GM23248 (cell line): ENCODE measurements at regions not wholly inside any gene's neighbourhood (a gene's known extent, or its start where the extent isn't known, plus 50 kb on each side); places are given as distances from the start of the nearest gene placed in this dataset.

ENCODE experiments used
- DNase-seq: peaks from one replicate; pipeline ENCODE4 v3.0.0-alpha.2; 2015
- H2AFZ ChIP-seq: fragments of 200-600 bp; sonication (generic); 2 replicates; pipeline ENCODE4 v1.6.1; 2016; ENCODE audit warnings: antibody characterized with exemption
- H3F3A ChIP-seq: fragments of 200-600 bp; sonication (generic); 2 replicates; pipeline ENCODE4 v1.6.1; 2016; ENCODE audit warnings: mild to moderate bottlenecking, antibody characterized with exemption, mixed run types; ENCODE audit not compliant: insufficient read depth
- H3K27ac ChIP-seq: fragments of 200-600 bp; sonication (generic); 2 replicates; pipeline ENCODE4 v1.5.1; 2016; ENCODE audit warnings: mild to moderate bottlenecking
- H3K27me3 ChIP-seq: fragments of 200-600 bp; sonication (generic); replicated peaks from 2 replicates; pipeline ENCODE4 v1.6.1; 2016; ENCODE audit warnings: mild to moderate bottlenecking; ENCODE audit not compliant: insufficient read depth
- H3K36me3 ChIP-seq: fragments of 200-600 bp; sonication (generic); 2 replicates; pipeline ENCODE4 v1.6.1; 2016; ENCODE audit warnings: low read depth, mild to moderate bottlenecking
- H3K4me1 ChIP-seq: fragments of 200-600 bp; sonication (generic); 2 replicates; pipeline ENCODE4 v1.6.1; 2016; ENCODE audit warnings: mild to moderate bottlenecking; ENCODE audit not compliant: insufficient read depth
- H3K4me2 ChIP-seq: fragments of 200-600 bp; sonication (generic); one replicate; pipeline ENCODE4 v1.6.1; 2016; ENCODE audit warnings: mild to moderate bottlenecking; ENCODE audit not compliant: unreplicated experiment
- H3K4me3 ChIP-seq: fragments of 200-600 bp; sonication (generic); 2 replicates; pipeline ENCODE4 v1.5.1; 2016; ENCODE audit warnings: mild to moderate bottlenecking
- H3K79me2 ChIP-seq: fragments of 200-600 bp; sonication (generic); 2 replicates; pipeline ENCODE4 v1.6.1; 2016; ENCODE audit warnings: mild to moderate bottlenecking; ENCODE audit not compliant: insufficient read depth
- H3K9ac ChIP-seq: fragments of 200-600 bp; sonication (generic); 2 replicates; pipeline ENCODE4 v1.6.1; 2016; ENCODE audit warnings: mild to moderate bottlenecking
- H3K9me2 ChIP-seq: fragments of 200-600 bp; sonication (generic); 2 replicates; pipeline ENCODE4 v1.6.1; 2016; ENCODE audit warnings: mixed run types, mild to moderate bottlenecking, moderate library complexity; ENCODE audit not compliant: insufficient read depth
- H3K9me3 ChIP-seq: fragments of 200-600 bp; sonication (generic); one replicate; pipeline ENCODE4 v1.6.1; 2017; ENCODE audit warnings: low read depth
- H4K20me1 ChIP-seq: fragments of 200-600 bp; sonication (generic); 2 replicates; pipeline ENCODE4 v1.6.0; 2016; ENCODE audit not compliant: insufficient read depth
- EZH2 ChIP-seq: fragments of 200-600 bp; sonication (generic); IDR thresholded peaks from 2 replicates; pipeline ENCODE4 v1.6.1; 2018; ENCODE audit warnings: antibody characterized with exemption, mild to moderate bottlenecking; ENCODE audit not compliant: insufficient read depth, poor library complexity, severe bottlenecking
- EZH2phosphoT487 ChIP-seq: fragments of 200-600 bp; sonication (generic); IDR thresholded peaks from 2 replicates; pipeline ENCODE4 v1.6.1; 2018; ENCODE audit warnings: antibody characterized with exemption, moderate library complexity, mild to moderate bottlenecking, low read depth; ENCODE audit not compliant: insufficient read depth
- WGBS, 2 experiments: methylation state at CpG; one replicate each; pipeline ENCODE4 v1.1.6; 2015 to 2017; ENCODE audit warnings: low lambda C conversion rate in 2 of 2, low coverage in 1 of 2; ENCODE audit errors: missing lambda C conversion rate in 2 of 2; 5-methylcytosine and 5-hydroxymethylcytosine counted together
- in situ Hi-C: fragments of 300-500 bp; cut with MboI; formaldehyde crosslinking; loops from 2 replicates; pipeline ENCODE4 v1.15.0; 2020

GRCh38 chr3:139832998-139833397 is 102.0 kb upstream of the CLSTN2 start:
- no peaks in the 10 kb centered on the region for H3K9me2 ChIP-seq

DNA sequence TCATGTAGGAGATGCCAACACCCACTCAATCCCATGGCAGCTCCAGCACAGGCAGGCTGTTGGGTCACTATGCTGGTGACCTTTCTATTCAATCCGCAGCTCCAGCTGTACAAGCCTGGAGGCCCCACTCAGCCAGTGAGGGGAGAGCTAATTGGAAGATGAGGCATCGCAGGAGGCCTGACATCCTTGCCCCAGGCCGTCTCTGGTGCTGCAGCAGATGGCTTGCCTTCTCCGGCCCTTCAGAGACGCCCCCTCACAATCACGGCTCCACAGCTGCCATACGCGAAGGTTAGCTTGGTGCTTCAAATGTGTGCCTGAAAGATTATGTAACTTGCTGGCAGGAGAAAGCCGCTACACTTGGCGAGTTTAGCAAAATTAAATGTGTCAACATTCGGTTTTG is 104.2 kb upstream of the CLSTN2 start:
- 4 to 7% methylated on average over 11 of the region's 11 CpGs for WGBS, 2 experiments
- Histone ChIP-seq H3K36me3 (no peaks in the 10 kb centered on the region), H3K27ac (no peak overlapping the region), H3K9me2 (no peaks in the 10 kb centered on the region), H3K4me3 (no peak overlapping the region), H3K4me2 (no peak overlapping the region), H3K4me1 (no peaks in the 10 kb centered on the region), H3K9me3 (no peaks in the 10 kb centered on the region), H3F3A (no peaks in the 10 kb centered on the region), H3K27me3 (no peaks in the 10 kb centered on the region), H2AFZ (no peak overlapping the region), H4K20me1 (no peaks in the 10 kb centered on the region), H3K9ac (no peak overlapping the region), H3K79me2 (no peaks in the 10 kb centered on the region)
- in situ Hi-C loops, result no loop called here
- TF ChIP-seq EZH2phosphoT487 (no peak), EZH2 (no peak)
- DNase-seq, result no peak

More at GRCh38 chr3:139832998-139833397, 102.0 kb upstream of the CLSTN2 start:
- Histone ChIP-seq H4K20me1 (no peaks in the 10 kb centered on the region), H3K9ac (no peak overlapping the region), H3K27ac (no peak overlapping the region), H3K4me3 (no peak overlapping the region), H3K4me2 (no peak overlapping the region), H3K79me2 (no peaks in the 10 kb centered on the region), H3K4me1 (no peaks in the 10 kb centered on the region), H3F3A (no peaks in the 10 kb centered on the region), H3K27me3 (no peaks in the 10 kb centered on the region), H3K9me3 (no peaks in the 10 kb centered on the region), H3K36me3 (no peaks in the 10 kb centered on the region), H2AFZ (no peak overlapping the region)
- WGBS, 2 experiments, result 25 to 27% methylated on average over 4 of the region's 4 CpGs
- TF ChIP-seq EZH2phosphoT487 (no peak), EZH2 (no peak)
- DNase-seq, result no peak
- in situ Hi-C loops, result no loop called here

DNA sequence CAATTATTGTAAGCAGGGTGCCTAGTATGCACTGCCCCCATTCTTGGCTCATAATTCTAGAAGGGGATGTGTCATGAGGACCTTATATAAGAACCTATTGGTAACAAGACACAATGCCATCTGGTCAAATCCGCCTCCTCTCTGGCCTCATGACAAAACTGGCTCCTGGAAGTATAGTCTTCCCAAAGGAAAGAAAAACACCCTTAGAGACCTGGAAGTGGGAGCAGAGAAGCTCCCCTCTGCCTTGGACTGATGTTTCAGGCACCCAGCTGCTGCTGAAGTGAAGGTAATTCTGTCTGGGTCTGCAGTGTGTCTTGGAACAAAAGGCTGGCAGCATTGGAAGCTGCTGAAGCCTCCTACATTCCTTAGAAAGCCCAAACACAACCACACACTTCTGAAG is 107.2 kb upstream of the CLSTN2 start:
- Histone ChIP-seq H3K4me3 (no peak overlapping the region), H3K9me3 (no peaks in the 10 kb centered on the region), H3F3A (no peaks in the 10 kb centered on the region), H3K27ac (no peak overlapping the region), H2AFZ (no peak overlapping the region), H3K4me2 (no peak overlapping the region), H3K9ac (no peak overlapping the region), H3K9me2 (no peaks in the 10 kb centered on the region), H3K4me1 (no peaks in the 10 kb centered on the region), H3K27me3 (no peaks in the 10 kb centered on the region), H3K36me3 (no peaks in the 10 kb centered on the region), H4K20me1 (no peaks in the 10 kb centered on the region), H3K79me2 (no peaks in the 10 kb centered on the region)
- 33 to 40% methylated on average over 1 of the region's 1 CpG for WGBS, 2 experiments
- DNase-seq, result no peak
- in situ Hi-C loops, result no loop called here
- no peak for TF ChIP-seq EZH2
- TF ChIP-seq EZH2phosphoT487, result no peak

- WGBS, 2 experiments, result 46 to 50% methylated on average over 3 of the region's 3 CpGs
- H3K9ac ChIP-seq, result no peak overlapping the region
- H3K4me1 ChIP-seq, result no peaks in the 10 kb centered on the region
- H3K4me2 ChIP-seq, result no peak overlapping the region
- no peaks in the 10 kb centered on the region for H3K36me3 ChIP-seq
- no peak for TF ChIP-seq EZH2phosphoT487
- no peak for TF ChIP-seq EZH2
- no peak overlapping the region for H2AFZ ChIP-seq
- no peaks in the 10 kb centered on the region for H3F3A ChIP-seq
- no peak overlapping the region for H3K27ac ChIP-seq
- in situ Hi-C loops, result no loop called here
- no peaks in the 10 kb centered on the region for H3K9me2 ChIP-seq
- no peaks in the 10 kb centered on the region for H3K27me3 ChIP-seq
- H3K9me3 ChIP-seq, result no peaks in the 10 kb centered on the region
- DNase-seq, result no peak
- no peaks in the 10 kb centered on the region for H4K20me1 ChIP-seq
- H3K4me3 ChIP-seq, result no peak overlapping the region
- H3K79me2 ChIP-seq, result no peaks in the 10 kb centered on the region
These were observed 110.1 kb upstream of the CLSTN2 start for GRCh38 chr3:139824864-139825263.

DNA sequence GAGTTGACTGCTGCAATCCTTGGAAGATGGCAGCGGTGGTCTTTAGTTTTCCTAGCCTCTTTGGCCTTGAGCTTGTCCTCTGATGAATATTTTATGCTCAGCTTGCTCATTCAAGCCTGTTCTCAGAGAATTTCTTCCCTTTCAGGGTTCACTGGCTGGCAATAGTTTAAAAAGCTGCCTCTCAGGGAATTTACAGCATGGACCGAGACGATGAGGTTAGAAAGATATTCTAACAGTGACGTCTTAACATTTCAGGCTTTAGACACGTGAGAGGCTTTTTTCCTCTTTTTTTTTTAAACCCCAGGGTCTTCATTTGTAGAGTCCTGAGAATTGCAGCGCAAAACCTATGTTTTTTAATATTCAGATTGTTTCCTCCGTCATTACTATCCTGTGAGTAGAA is 120.3 kb upstream of the CLSTN2 start:
- no peaks in the 10 kb centered on the region for H3K9me3 ChIP-seq
- in situ Hi-C loops, result no loop called here
- no peak for TF ChIP-seq EZH2phosphoT487
- TF ChIP-seq EZH2, result no peak

More for the DNA sequence above, 120.3 kb upstream of the CLSTN2 start:
- Histone ChIP-seq H3K4me3 (no peak overlapping the region), H3K9me2 (no peaks in the 10 kb centered on the region), H3K36me3 (no peaks in the 10 kb centered on the region), H3K79me2 (no peaks in the 10 kb centered on the region), H3K4me2 (no peak overlapping the region), H2AFZ (no peak overlapping the region), H3K4me1 (no peaks in the 10 kb centered on the region), H3K9ac (no peak overlapping the region), H3F3A (no peaks in the 10 kb centered on the region), H4K20me1 (no peaks in the 10 kb centered on the region), H3K27me3 (no peaks in the 10 kb centered on the region), H3K27ac (no peak overlapping the region)
- DNase-seq, result no peak
- WGBS, 2 experiments, result 31 to 35% methylated on average over 7 of the region's 7 CpGs
